Left colon (tissue), 2 donors: ENCODE measurements at regions not wholly inside any gene's neighbourhood (a gene's known extent, or its start where the extent isn't known, plus 50 kb on each side); places are given as distances from the start of the nearest gene placed in this dataset.
A peak's percentile ranks its signal among the peaks of the same experiment; 100 is the strongest.
"Not testable (repeated sequence)": the region's sequence is repeated elsewhere in the genome, so short reads cannot be mapped to it uniquely, and the experiment has no call there.

Source experiments
- ATAC-seq: fragments of 200-7000 bp; cut with Tn5 transposase; one replicate; pipeline ENCODE4 v1.9.1; 2020; ENCODE audit warnings: mild to moderate bottlenecking, moderate library complexity
- DNase-seq, 2 donors: peaks; one replicate each; pipeline ENCODE4 v3.0.0-alpha.2; 2020
- intact Hi-C, 2 donors: fragments of 100-400 bp; cut with DNase I in 1 of 2; cut with micrococcal nuclease in 1 of 2; formaldehyde crosslinking; loops; one replicate each; pipeline versions ENCODE4 v1.11.2 to v1.14.0; 2022; cut with DNase I, micrococcal nuclease
- donor health status: DM: no; HTN: no; CAD: no.
- donor health status: DM: yes; HTN: yes; CAD: no.

GRCh38 chrX:114101081-114101480 lies 482.8 kb upstream of the HTR2C start:
- DNase-seq: no peak
- ATAC-seq: no peak

GRCh38 chrX:114097866-114098265 lies 486.0 kb upstream of the HTR2C start:
- intact Hi-C loops: no loop called here
- ATAC-seq: no peak
- DNase-seq: no peak

More at GRCh38 chrX:114101081-114101480, 482.8 kb upstream of the HTR2C start:
- intact Hi-C loops: no loop called here

DNA sequence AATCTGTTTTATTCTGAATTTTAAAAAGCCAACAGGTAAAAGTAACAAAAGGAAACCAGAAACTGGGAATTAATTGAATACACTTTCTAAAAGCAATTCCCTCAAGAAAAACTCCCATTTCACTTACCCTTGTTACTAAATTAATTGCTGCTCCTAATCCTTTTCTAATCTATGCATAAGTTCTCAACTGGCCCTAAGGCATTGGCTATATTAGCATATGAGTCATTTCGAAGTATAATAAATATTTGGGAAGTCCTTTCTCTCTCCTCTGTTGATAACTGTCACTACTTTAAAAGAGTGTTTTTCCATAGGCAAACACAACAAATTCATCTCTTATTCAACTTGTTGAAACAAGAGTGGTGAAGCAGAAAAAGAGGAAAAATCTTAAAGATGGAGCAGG lies 486.5 kb upstream of the HTR2C start:
- no peak for ATAC-seq
- intact Hi-C loops: no loop called here
- DNase-seq: no peak

DNA sequence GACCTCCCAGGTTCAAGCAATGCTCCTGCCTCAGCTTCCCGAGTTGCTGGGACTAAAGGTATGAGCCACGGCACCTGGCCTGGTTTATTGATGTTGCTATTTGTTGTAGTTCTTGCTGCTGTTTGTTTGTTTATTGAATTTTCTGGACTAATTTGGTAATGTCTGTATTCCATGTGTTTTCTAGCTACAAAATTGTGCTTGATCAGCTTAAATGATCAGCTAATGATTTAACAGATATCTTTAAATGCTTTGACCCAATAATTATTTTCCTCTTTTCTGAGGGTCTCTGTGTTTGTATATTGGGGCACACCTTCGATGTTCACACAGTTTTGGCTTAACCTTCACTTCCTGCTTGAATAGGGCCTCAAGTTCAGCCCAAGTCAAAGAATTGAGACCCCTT lies 488.1 kb upstream of the HTR2C start:
- intact Hi-C loops: no loop called here

DNA sequence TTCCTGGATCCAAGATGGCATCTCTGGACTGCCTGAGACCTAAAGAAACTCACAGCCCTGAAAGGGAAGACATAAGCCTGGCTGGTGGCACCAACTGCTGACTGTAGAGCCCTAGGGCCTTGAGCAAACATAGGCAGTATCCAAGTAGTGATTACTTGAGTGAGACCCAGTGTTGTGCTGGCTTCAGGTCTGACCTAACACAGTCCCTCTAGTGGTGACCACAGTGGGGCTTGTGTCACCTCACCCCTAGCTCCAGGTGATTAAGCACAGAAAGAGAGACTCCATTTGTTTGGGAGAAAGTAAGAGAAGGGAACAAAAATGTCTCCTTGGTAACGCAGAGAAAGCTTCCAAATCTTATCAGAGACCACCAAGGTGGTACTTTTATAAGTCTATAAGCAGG lies 496.3 kb upstream of the HTR2C start:
- DNase-seq: no peak
- intact Hi-C loops: no loop called here
- no peak for ATAC-seq

More for the DNA sequence above, 488.1 kb upstream of the HTR2C start:
- ATAC-seq (no peak), DNase-seq (no peak)

GRCh38 chrX:114077773-114078172 lies 506.1 kb upstream of the HTR2C start:
- no peak for ATAC-seq
- intact Hi-C loops: no loop called here
- DNase-seq: no peak

- DNase-seq (no peak), ATAC-seq (no peak)
- intact Hi-C loops: no loop called here
Measured at GRCh38 chrX:114075073-114075673, 508.7 kb upstream of the HTR2C start.

DNA sequence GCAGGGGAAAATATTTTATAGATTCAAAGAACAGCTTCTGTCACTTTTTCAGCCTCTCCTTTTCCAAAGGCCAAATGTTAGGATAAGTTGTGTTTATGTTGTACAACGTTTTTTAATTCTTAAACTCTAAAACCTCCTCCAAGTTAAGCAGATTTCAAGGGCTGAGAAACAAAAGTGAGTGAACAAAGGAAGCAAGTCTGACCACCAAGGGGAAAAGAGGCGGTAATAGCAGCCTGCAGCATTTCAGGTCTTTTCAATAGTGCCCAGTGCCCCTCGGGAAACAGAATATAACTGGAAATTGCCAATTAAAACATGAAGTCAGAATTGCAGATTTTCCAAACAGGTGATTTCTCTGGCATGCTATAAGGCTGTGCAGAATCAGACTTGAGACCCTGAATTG lies 510.0 kb upstream of the HTR2C start:
- DNase-seq (no peak), ATAC-seq (no peak)
- intact Hi-C loops: no loop called here

- DNase-seq (no peak), ATAC-seq (no peak)
- intact Hi-C loops: no loop called here
Measured at GRCh38 chrX:114071412-114071811, 512.5 kb upstream of the HTR2C start.

DNA sequence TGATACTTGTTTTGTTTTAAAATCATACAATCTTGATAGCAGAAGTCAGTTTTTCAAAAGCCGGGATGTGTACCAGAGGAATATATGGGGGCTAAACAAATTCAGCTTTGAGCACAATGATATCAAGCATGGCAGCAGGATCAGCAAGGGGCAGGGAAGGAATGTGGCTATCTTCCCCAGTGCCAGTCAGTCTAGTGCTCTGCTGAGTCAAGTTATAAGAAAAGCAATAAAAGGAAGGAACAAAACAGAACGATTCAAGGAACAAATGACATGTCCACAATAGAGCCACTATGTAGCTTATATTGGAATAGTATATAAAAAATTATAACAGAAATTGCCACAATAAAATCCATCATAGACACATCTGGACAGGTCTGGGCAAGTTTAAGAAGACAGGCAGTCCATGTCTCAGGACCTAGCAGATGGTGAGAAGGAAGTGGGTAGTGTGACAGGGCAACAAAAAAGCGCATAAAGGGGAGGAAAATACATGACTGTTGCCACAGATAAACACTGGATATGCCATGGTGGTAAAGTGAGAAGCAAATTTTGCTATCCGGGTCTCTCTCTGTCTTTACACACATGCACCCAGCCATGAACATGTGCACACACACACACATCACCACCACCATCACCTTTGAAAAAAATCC lies 518.2 kb upstream of the HTR2C start:
- intact Hi-C loops: no loop called here
- peak; percentile 90 for ATAC-seq
- DNase-seq: no peak

DNA sequence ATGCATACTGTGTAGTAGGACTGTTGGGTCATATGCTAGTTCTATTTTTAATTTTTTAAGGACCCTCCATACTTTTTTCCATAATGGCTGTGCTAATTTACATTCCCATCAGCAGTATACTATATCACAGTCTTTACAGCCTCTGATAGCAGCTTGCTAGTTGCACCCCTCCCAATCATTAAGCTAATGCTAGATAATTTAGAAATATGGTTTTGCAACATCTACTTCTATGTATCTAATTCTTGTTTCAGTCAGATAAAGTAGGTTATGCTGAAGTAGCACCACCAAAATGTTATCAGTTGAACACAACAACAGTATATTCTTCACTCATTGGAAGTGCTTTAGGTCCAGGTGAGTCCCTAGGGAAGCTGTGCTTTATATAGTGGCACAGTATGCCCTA lies 522.7 kb upstream of the HTR2C start:
- ATAC-seq: no peak
- intact Hi-C loops: no loop called here
- no peak for DNase-seq

GRCh38 chrX:114058988-114059418 lies 524.9 kb upstream of the HTR2C start:
- DNase-seq (peak; percentile 42 to 59), ATAC-seq (peak; percentile 80)
- intact Hi-C loops: no loop called here

DNA sequence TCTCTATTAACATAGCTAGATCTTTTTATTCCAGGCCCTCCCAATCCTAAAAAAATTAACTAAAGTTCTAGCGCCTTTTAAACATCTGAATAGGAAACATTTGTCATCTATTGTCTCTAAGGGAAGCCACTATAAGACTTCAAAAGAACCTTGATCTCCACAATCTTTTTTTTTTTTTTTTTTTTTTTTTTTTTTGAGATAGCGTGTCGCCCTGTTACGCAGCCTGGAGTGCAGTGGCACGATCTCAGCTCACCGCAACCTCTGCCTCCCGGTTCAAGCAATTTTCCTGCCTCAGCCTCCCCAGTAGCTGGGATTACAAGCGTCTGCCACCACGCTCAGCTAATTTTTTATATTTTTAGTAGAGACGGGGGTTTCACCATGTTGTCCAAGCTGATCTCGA lies 526.5 kb upstream of the HTR2C start:
- ATAC-seq, DNase-seq, intact Hi-C loops: not testable (repeated sequence)

DNA sequence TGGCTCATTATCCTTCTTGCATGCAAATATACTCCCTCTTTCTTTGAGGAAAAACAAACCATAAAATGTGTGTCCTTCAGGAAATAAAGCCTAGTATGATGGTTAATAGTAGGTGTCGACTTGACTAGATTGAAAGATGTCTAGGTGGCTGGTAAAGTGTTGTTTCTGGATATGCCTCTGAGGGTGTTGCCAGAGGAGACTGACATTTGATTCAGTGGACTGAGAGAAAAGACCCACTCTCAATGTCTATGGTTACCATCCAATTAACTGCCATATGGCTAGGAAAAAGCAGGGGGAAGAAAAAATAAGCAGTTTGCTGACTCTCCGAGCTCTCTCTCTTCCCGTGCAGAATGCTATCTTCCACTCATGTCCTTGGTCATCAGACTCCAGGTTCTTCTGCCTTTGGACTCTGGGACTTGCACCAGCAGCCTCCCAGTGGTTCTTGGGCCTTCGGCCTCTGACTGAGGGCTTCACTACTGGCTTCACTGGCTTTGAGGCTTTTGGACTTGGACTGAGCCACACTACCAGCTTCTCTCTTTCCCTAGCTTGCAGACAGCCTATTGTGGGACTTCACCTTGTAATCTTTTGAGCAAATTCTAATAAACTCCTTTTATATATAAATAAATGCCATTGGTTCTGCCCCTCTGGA lies 532.1 kb upstream of the HTR2C start:
- no peak for DNase-seq
- intact Hi-C loops: no loop called here
- ATAC-seq: no peak

DNA sequence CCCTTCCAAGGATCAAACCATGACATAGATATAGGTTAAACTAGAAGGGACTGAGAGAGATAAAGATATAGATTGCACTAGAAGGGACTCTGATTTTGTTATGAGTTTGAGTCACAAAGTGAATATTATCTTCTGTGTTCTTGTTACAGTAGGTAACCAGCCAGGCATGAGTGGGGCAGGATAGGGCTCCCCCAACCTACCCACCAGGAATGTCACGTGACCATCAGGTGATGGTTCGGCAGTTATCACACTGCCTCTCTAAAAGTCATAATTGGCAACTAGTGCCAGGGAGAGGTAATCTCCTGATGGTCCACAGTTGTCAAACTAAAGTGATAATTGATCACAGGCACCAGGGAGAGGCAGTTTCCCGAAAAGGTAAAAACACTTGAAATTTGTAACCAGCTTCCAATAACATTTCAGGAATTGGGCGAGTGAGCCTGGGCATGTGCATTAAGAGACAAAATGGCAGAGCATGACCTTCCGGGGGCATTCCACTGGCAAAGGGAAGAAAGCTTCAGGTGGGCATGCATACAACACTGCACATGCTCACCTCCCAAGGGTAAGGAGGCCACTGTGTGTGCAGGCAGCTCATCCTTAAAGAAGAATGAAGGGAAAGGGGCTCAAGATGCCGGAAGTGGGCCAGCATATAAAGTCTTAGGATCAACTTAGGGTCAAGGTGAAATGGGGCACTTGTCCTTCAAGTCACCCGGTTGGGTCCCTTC lies 533.6 kb upstream of the HTR2C start:
- ATAC-seq (no peak), DNase-seq (no peak)
- intact Hi-C loops: no loop called here

GRCh38 chrX:114049063-114049462 lies 534.8 kb upstream of the HTR2C start:
- no peak for DNase-seq
- intact Hi-C loops: no loop called here
- ATAC-seq: no peak

GRCh38 chrX:114047558-114047957 lies 536.3 kb upstream of the HTR2C start:
- ATAC-seq (no peak), DNase-seq (no peak)
- intact Hi-C loops: no loop called here

DNA sequence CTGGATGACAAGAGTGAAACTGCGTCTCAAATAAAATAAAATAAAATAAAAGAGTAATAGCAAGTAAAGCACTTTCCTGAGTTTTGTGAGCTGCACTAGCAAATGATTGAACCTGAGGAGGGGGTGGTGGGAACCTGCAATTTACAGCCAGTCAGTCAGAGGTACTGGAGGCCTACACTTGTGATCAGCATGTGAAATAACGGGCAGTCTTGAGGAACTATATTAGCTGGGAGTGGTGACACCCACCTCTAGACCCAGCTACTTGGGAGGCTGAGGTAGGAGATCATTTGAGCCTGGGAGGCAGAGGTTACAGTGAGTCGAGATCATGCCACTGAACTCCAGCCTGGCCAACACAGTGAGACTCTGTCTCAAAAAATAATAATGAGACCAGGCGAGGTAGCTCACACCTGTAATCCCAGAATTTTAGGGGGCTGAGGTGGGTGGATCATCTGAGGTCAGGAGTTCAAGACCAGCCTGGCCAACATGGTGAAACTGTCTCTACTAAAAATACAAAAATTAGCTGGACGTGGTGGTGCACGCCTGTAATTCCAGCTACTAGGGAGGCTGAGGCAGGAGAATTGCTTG lies 537.1 kb upstream of the HTR2C start:
- no peak for ATAC-seq
- intact Hi-C loops: no loop called here
- DNase-seq: no peak

DNA sequence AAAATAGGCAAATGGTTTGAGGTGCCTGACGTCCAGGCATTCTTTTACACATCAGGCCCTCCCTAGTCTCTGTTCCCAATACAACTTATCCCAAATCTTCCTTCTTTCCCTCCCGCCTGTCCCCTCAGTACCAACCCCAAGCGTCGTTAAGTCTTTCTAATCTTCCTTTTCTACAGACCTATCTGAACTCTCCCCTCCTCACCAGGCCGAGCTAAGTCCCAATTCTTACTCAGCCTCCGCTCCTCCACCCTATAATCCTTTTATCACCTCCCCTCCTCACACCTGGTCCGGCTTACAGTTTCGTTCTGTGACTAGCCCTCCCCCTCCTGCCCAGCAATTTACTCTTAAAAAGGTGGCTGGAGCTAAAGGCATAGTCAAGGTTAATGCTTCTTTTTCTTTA lies 542.4 kb upstream of the HTR2C start:
- intact Hi-C loops, DNase-seq, ATAC-seq: not testable (repeated sequence)
